ENCODE measurements at regions not wholly inside any gene's neighbourhood (a gene's known extent, or its start where the extent isn't known, plus 50 kb on each side); places are given as distances from the start of the nearest gene placed in this dataset.

DNA sequence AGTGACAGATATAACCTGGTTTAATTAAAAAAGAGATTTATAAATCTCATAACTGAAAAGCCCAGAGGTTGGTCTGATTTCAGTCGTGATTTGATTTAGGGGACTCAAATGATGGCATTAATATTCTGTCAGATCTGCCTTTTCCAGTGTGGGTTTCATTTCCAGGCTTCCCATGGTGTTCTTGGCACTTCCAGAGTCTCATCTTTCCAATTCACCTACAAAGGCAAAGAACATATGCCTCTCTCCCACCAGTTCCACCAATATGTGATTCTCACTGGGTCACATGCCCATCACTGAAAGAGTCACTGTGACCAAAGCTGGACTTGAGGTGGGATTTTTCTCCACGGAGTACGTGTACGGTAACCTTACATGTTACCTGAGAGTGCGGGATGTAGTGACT lies 137.4 kb upstream of the IL12B start:
- peaks cover 2% of the 10 kb centered on the region for H3K9me3 ChIP-seq (replicated peaks; ENCODE audit: control insufficient read depth, insufficient read depth, low read length)
- no peak for TF ChIP-seq JUN (IDR thresholded peaks at IDR 0.05; ENCODE audit: borderline replicate concordance, insufficient read depth, insufficient read length, low read depth)
- no peak for TF ChIP-seq EZH2 (IDR thresholded peaks at IDR 0.05; ENCODE audit: borderline replicate concordance, low read depth, low read length, severe bottlenecking)
- TF ChIP-seq MYC (IDR thresholded peaks at IDR 0.05; ENCODE audit: low read depth, low read length), result no peak
- TF ChIP-seq, protein P1, sequence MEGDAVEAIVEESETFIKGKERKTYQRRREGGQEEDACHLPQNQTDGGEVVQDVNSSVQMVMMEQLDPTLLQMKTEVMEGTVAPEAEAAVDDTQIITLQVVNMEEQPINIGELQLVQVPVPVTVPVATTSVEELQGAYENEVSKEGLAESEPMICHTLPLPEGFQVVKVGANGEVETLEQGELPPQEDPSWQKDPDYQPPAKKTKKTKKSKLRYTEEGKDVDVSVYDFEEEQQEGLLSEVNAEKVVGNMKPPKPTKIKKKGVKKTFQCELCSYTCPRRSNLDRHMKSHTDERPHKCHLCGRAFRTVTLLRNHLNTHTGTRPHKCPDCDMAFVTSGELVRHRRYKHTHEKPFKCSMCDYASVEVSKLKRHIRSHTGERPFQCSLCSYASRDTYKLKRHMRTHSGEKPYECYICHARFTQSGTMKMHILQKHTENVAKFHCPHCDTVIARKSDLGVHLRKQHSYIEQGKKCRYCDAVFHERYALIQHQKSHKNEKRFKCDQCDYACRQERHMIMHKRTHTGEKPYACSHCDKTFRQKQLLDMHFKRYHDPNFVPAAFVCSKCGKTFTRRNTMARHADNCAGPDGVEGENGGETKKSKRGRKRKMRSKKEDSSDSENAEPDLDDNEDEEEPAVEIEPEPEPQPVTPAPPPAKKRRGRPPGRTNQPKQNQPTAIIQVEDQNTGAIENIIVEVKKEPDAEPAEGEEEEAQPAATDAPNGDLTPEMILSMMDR (IDR thresholded peaks at IDR 0.05; ENCODE audit: extremely low read depth in 1 of 2, insufficient read depth in 1 of 2, low read depth in 1 of 2, low read length in 2 of 2), result no peak
- TF ChIP-seq FOS (IDR thresholded peaks at IDR 0.05; ENCODE audit: borderline replicate concordance, insufficient read depth, low read length), result no peak
- no peak for TF ChIP-seq POLR2AphosphoS5 (IDR thresholded peaks at IDR 0.05; ENCODE audit: insufficient read depth, low read depth, low read length)
- TF ChIP-seq, protein P2, sequence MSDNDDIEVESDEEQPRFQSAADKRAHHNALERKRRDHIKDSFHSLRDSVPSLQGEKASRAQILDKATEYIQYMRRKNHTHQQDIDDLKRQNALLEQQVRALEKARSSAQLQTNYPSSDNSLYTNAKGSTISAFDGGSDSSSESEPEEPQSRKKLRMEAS (IDR thresholded peaks at IDR 0.05; ENCODE audit: insufficient read depth, insufficient read length), result no peak
- no peak for TF ChIP-seq GATA2 (IDR thresholded peaks at IDR 0.05; ENCODE audit: insufficient read depth, insufficient read length, low read depth, low read length)
- TF ChIP-seq POLR2A (IDR thresholded peaks at IDR 0.05; ENCODE audit: low read depth, low read length), result no peak
- ChIA-PET CTCF (no interaction called here), POLR2A (no interaction called here)
- H3K27ac ChIP-seq (ENCODE audit: insufficient read depth, low read depth, low read length), result no peak overlapping the region
- H3K79me2 ChIP-seq (ENCODE audit: control insufficient read depth, insufficient read depth, low read length), result no peaks in the 10 kb centered on the region
- no peak overlapping the region for H3K4me2 ChIP-seq (ENCODE audit: insufficient read depth, low read length)
- no peak for DNase-seq (ENCODE audit: low read depth, low spot score)
- H2AFZ ChIP-seq (ENCODE audit: low read depth, low read length), result no peak overlapping the region
- H4K20me1 ChIP-seq (replicated peaks; ENCODE audit: control insufficient read depth, extremely low read depth, insufficient read depth, low read length), result no peaks in the 10 kb centered on the region
- intact Hi-C loops (cut with micrococcal nuclease), result no loop called here
- no peak overlapping the region for H3K4me3 ChIP-seq (replicated peaks in 1 of 3; ENCODE audit: insufficient read depth in 1 of 3, low read depth in 1 of 3, low read length in 3 of 3)
- no peaks in the 10 kb centered on the region for H3K4me1 ChIP-seq (ENCODE audit: control insufficient read depth, extremely low read depth, insufficient read depth, low read length)
- dilution Hi-C loops (cut with MboI; ENCODE audit: extremely low pct_ligation_motif_present, low sequenced_read_pairs), result no loop called here
- H3K27me3 ChIP-seq (ENCODE audit: control insufficient read depth in 2 of 2, insufficient read depth in 2 of 2, low read length in 2 of 2), result no peaks in the 10 kb centered on the region
- FAIRE-seq, result no peak
- no peaks in the 10 kb centered on the region for H3K36me3 ChIP-seq (ENCODE audit: control insufficient read depth in 2 of 2, extremely low read depth in 1 of 2, insufficient read depth in 2 of 2, low read length in 2 of 2)
- no TSS peak for BruUV-seq (replicated peaks)
- no peak overlapping the region for H3K9ac ChIP-seq (replicated peaks; ENCODE audit: extremely low read depth, insufficient read depth, low read length)
- no peaks in the 10 kb centered on the region for H3K9me1 ChIP-seq (replicated peaks; ENCODE audit: control insufficient read depth, extremely low read depth, insufficient read depth, low read length)
